Esophagus muscularis mucosa (tissue), 4 donors: ENCODE measurements at regions not wholly inside any gene's neighbourhood (a gene's known extent, or its start where the extent isn't known, plus 50 kb on each side); places are given as distances from the start of the nearest gene placed in this dataset.

Experiments
- DNase-seq: peaks from one replicate; pipeline ENCODE4 v3.0.0-alpha.2; 2017; ENCODE audit errors: extremely low spot score
- H3K27ac ChIP-seq, 4 donors: fragments of 200-600 bp; sonication (generic); replicated peaks in 1 of 4; 1 replicate in 3 of 4; 2 replicates in 1 of 4; pipeline ENCODE4 v1.5.1; 2016 to 2019; ENCODE audit warnings: mild to moderate bottlenecking in 1 of 4
- H3K27me3 ChIP-seq, 4 donors: fragments of 200-600 bp; sonication (generic); one replicate each; pipeline versions ENCODE4 v1.5.1 to v1.6.0; 2016 to 2019
- H3K36me3 ChIP-seq, 4 donors: fragments of 200-600 bp; sonication (generic); one replicate each; pipeline ENCODE4 v1.5.1; 2016 to 2019
- H3K4me1 ChIP-seq, 4 donors: fragments of 200-600 bp; sonication (generic); one replicate each; pipeline ENCODE4 v1.5.1; 2016 to 2019
- H3K4me3 ChIP-seq, 4 donors: fragments of 200-600 bp; sonication (generic); 1 replicate in 2 of 4; 2 replicates in 2 of 4; pipeline ENCODE4 v1.5.1; 2016 to 2019; ENCODE audit warnings: mild to moderate bottlenecking in 4 of 4, moderate library complexity in 1 of 4
- H3K9me3 ChIP-seq, 4 donors: fragments of 200-600 bp; sonication (generic); 1 replicate in 3 of 4; 2 replicates in 1 of 4; pipeline ENCODE4 v1.5.1; 2016 to 2019
- EP300 ChIP-seq: sonication (generic); formaldehyde crosslinking; IDR thresholded peaks from one replicate; pipeline ENCODE4 v1.6.1; 2017; ENCODE audit warnings: antibody characterized with exemption
- POLR2A ChIP-seq: fragments of 450-650 bp; IDR thresholded peaks from one replicate; pipeline ENCODE4 v1.6.1; 2017; ENCODE audit warnings: antibody characterized with exemption, moderate library complexity, mild to moderate bottlenecking, low read depth
- POLR2AphosphoS5 ChIP-seq, 2 donors: sonication (generic); formaldehyde crosslinking; IDR thresholded peaks; one replicate each; pipeline ENCODE4 v1.6.1; 2017; ENCODE audit warnings: antibody characterized with exemption in 2 of 2
- WGBS: methylation state at CpG from one replicate; pipeline ENCODE4 v1.1.5; 2018; 5-methylcytosine and 5-hydroxymethylcytosine counted together
- intact Hi-C: fragments of 100-400 bp; cut with DNase I; formaldehyde crosslinking; loops from one replicate; pipeline ENCODE4 v1.15.1; 2023
- TF ChIP-seq, protein P1 (sequence below), 3 experiments: fragments of 200-600 bp in 2 of 3; fragments of 450-650 bp in 1 of 3; sonication (generic) in 2 of 3; IDR thresholded peaks; one replicate each; pipeline ENCODE4 v1.5.1; 2017 to 2019; ENCODE audit warnings: antibody characterized with exemption in 3 of 3, mild to moderate bottlenecking in 2 of 3, moderate library complexity in 1 of 3

DNA sequence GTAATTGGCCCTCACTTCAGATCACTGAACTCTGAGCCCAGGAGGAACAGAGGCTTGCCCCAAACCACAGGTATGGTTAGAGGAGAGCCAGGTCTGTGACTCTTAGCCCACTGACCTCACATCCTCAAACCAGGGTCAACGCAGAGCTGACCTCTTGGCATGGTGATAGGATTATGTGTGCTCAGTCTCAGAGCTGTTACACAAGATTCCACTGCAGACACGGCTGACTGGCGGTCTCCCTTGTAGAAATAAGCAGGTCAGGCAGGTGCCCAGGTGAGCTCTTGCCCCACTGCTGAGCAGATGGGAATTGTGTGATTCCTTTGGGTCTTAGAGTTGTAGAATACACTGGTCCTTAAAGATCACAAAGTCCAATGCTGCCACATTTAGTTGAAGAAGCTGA lies 66.0 kb upstream of the PITX1 start:
- Histone ChIP-seq H3K9me3 (no peaks in the 10 kb centered on the region), H3K4me3 (no peak overlapping the region), H3K27ac (no peak overlapping the region), H3K36me3 (no peaks in the 10 kb centered on the region), H3K4me1 (no peaks in the 10 kb centered on the region), H3K27me3 (peaks cover 0 to 4% (median 0%) of the 10 kb centered on the region in 4 donors)
- no peak for DNase-seq
- intact Hi-C loops, result no loop called here
- 98% methylated on average over 3 of the region's 3 CpGs for WGBS
- no peak for TF ChIP-seq EP300
- TF ChIP-seq POLR2AphosphoS5 (IDR thresholded peaks at IDR 0.05), result no peak
- TF ChIP-seq, protein P1, sequence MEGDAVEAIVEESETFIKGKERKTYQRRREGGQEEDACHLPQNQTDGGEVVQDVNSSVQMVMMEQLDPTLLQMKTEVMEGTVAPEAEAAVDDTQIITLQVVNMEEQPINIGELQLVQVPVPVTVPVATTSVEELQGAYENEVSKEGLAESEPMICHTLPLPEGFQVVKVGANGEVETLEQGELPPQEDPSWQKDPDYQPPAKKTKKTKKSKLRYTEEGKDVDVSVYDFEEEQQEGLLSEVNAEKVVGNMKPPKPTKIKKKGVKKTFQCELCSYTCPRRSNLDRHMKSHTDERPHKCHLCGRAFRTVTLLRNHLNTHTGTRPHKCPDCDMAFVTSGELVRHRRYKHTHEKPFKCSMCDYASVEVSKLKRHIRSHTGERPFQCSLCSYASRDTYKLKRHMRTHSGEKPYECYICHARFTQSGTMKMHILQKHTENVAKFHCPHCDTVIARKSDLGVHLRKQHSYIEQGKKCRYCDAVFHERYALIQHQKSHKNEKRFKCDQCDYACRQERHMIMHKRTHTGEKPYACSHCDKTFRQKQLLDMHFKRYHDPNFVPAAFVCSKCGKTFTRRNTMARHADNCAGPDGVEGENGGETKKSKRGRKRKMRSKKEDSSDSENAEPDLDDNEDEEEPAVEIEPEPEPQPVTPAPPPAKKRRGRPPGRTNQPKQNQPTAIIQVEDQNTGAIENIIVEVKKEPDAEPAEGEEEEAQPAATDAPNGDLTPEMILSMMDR (IDR thresholded peaks at IDR 0.05), result no peak
- no peak for TF ChIP-seq POLR2A

DNA sequence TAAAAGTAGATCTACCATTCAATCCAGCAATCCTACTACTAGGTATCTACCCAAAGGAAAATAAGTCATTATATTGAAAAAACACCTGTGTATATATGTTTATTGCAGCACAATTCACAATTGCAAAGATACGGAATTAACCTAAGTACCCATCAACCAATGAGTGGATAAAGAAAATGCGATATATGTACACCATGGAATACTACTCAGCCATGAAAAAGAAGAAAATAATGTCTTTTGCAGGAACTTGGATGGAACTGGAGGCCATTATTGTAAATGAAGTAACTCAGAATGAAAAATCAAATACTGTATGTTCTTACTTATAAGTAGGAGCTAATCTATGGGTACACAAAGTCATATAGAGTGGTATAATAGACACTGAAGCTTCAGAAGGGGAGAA lies 63.4 kb upstream of the PITX1 start:
- no peaks in the 10 kb centered on the region for H3K4me1 ChIP-seq
- TF ChIP-seq, protein P1 (IDR thresholded peaks at IDR 0.05), result no peak
- TF ChIP-seq POLR2A (no peak), POLR2AphosphoS5 (IDR thresholded peaks at IDR 0.05) (no peak), EP300 (no peak)
- DNase-seq, result no peak
- H3K9me3 ChIP-seq, result no peaks in the 10 kb centered on the region
- H3K36me3 ChIP-seq, result no peaks in the 10 kb centered on the region
- H3K27ac ChIP-seq, result no peak overlapping the region
- intact Hi-C loops, result no loop called here
- WGBS, result 93% methylated on average over 2 of the region's 2 CpGs
- H3K4me3 ChIP-seq, result no peak overlapping the region
- no peaks in the 10 kb centered on the region for H3K27me3 ChIP-seq

GRCh38 chr5:135095871-135096270 lies 61.8 kb upstream of the PITX1 start:
- intact Hi-C loops, result no loop called here
- DNase-seq, result no peak
- H3K4me1 ChIP-seq, result no peaks in the 10 kb centered on the region
- no peaks in the 10 kb centered on the region for H3K27me3 ChIP-seq
- WGBS, result no CpG with 5 or more reads among the region's 3 CpGs
- H3K4me3 ChIP-seq, result no peak overlapping the region
- H3K9me3 ChIP-seq, result no peaks in the 10 kb centered on the region
- TF ChIP-seq, protein P1 (IDR thresholded peaks at IDR 0.05), result no peak
- no peak for TF ChIP-seq EP300
- no peak for TF ChIP-seq POLR2A
- no peak for TF ChIP-seq POLR2AphosphoS5 (IDR thresholded peaks at IDR 0.05)
- H3K27ac ChIP-seq, result no peak overlapping the region
- no peaks in the 10 kb centered on the region for H3K36me3 ChIP-seq

DNA sequence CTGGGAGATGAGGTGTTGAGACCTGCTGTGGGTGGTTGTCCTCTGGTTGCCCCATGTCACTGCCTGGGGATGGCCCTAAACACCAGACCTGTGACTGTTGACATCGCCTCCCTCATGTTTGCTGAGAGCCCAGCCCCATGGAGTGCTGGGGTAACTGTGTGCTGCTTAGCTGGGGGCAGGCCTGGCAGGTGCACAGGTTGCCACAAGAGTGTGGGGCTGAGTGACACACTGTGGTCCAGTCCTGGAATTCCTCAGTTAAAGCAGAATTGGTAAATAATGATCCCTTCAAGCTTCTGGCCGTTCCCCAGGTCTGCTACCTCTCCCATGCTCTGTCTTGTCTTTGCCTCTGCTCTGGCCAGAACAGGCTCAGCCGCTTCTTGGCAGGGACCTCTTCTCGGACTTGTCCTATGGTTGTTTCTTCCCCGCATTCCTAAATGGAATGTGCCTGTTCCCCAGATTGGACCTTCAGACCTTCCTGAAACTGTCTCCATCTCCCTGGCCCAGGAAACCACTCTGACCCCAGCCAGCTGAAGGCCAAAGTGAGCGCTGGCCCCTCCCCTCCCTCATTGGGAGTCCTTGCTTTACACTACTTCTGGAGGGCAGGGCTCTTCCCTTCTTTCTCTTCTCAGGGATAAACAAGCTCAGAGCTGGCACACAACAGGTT lies 61.2 kb upstream of the PITX1 start:
- no peaks in the 10 kb centered on the region for H3K9me3 ChIP-seq
- H3K4me3 ChIP-seq, result no peak overlapping the region
- intact Hi-C loops, result no loop called here
- no peak for DNase-seq
- H3K27me3 ChIP-seq, result no peaks in the 10 kb centered on the region
- no peak overlapping the region for H3K27ac ChIP-seq
- no peaks in the 10 kb centered on the region for H3K36me3 ChIP-seq
- WGBS, result 80% methylated on average over 6 of the region's 6 CpGs
- no peaks in the 10 kb centered on the region for H3K4me1 ChIP-seq
- TF ChIP-seq POLR2AphosphoS5 (IDR thresholded peaks at IDR 0.05), result no peak
- TF ChIP-seq POLR2A, result no peak
- TF ChIP-seq EP300, result no peak
- TF ChIP-seq, protein P1 (IDR thresholded peaks at IDR 0.05), result no peak
